ENCODE measurements at regions not wholly inside any gene's neighbourhood (a gene's known extent, or its start where the extent isn't known, plus 50 kb on each side); places are given as distances from the start of the nearest gene placed in this dataset.

DNA sequence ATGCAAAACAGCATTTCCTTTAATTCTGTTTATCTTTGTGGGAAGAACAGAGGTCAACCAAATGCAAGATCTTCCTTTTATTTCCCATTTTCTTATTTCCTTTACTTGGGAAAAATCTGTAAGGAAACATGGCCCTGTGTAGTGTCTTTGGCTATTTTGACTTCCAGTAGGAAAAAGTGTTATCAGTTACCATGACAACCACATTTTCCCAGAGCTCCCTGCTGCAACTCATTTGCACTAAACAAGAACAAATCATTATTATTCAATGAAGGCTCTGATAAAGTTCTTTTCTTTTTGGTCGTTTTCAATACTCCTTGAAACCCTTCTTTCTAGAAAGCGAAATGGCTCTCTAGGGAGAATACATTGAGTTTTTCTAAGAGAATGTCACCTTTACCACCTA lies 117.2 kb upstream of the DDX53 start:
- no peak overlapping the region for H3K4me3 ChIP-seq
- no peak overlapping the region for H3K27ac ChIP-seq
- TF ChIP-seq, protein P1, sequence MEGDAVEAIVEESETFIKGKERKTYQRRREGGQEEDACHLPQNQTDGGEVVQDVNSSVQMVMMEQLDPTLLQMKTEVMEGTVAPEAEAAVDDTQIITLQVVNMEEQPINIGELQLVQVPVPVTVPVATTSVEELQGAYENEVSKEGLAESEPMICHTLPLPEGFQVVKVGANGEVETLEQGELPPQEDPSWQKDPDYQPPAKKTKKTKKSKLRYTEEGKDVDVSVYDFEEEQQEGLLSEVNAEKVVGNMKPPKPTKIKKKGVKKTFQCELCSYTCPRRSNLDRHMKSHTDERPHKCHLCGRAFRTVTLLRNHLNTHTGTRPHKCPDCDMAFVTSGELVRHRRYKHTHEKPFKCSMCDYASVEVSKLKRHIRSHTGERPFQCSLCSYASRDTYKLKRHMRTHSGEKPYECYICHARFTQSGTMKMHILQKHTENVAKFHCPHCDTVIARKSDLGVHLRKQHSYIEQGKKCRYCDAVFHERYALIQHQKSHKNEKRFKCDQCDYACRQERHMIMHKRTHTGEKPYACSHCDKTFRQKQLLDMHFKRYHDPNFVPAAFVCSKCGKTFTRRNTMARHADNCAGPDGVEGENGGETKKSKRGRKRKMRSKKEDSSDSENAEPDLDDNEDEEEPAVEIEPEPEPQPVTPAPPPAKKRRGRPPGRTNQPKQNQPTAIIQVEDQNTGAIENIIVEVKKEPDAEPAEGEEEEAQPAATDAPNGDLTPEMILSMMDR (IDR thresholded peaks at IDR 0.05 in 4 of 5, conservative IDR thresholded peaks at IDR 0.05 in 1 of 5) = no peak
- no peak for TF ChIP-seq POLR2A (IDR thresholded peaks at IDR 0.05)
- intact Hi-C loops (cut with DNase I; ENCODE audit: low total_unique reads) (no loop called here), in situ Hi-C loops (cut with MboI; ENCODE audit: low sequenced_read_pairs in 4 of 4) (no loop called here)
- no peaks in the 10 kb centered on the region for H3K9me3 ChIP-seq
- H3K4me1 ChIP-seq = no peaks in the 10 kb centered on the region
- H3K36me3 ChIP-seq = no peaks in the 10 kb centered on the region
- no peaks in the 10 kb centered on the region for H3K27me3 ChIP-seq
- ATAC-seq (no peak), DNase-seq (no peak)

DNA sequence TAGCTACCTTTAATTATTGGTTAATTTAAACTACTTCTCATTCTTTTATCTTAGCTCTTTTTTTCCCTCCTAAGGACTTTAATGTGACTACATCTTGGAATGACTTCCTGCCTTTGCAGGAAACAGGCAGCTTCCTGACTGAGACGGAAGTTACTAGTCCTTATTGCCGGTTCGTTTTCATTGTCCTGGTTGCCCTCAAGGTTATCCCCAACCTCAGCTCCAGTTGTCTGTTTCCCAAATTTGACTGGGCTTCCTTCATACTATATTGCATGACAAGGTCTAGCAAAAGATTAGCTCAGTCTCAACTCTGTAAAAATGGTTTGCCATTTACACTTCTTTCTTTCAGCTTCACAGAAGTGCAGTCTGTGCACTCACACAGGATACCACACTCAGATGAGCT lies 109.9 kb upstream of the DDX53 start:
- H3K27ac ChIP-seq = no peak overlapping the region
- no peaks in the 10 kb centered on the region for H3K9me3 ChIP-seq
- in situ Hi-C loops (cut with MboI; ENCODE audit: low sequenced_read_pairs in 4 of 4) (no loop called here), intact Hi-C loops (cut with DNase I; ENCODE audit: low total_unique reads) (no loop called here)
- ATAC-seq (no peak), DNase-seq (no peak)
- no peaks in the 10 kb centered on the region for H3K36me3 ChIP-seq
- no peaks in the 10 kb centered on the region for H3K4me1 ChIP-seq
- no peaks in the 10 kb centered on the region for H3K27me3 ChIP-seq
- TF ChIP-seq, protein P1 (IDR thresholded peaks at IDR 0.05 in 4 of 5, conservative IDR thresholded peaks at IDR 0.05 in 1 of 5) = no peak
- no peak for TF ChIP-seq POLR2A (IDR thresholded peaks at IDR 0.05)
- H3K4me3 ChIP-seq = no peak overlapping the region

DNA sequence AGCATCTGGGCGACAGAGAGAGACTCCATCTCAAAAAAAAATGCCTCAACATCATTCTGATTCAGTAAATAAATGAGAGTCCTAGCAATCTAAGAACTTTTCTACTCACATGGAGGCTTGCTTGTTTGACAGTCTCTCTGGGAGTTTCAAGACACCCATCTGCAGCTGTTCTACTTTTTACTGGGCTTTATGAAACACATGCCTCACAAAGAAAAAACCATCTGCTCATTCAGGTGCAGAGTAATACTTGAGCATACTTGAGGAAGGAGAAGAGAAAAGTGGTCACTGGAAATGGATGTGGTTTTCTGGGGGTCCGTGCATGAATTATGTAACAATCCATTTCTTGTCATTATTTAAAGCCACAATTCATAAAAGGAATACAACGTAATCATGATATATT lies 87.1 kb upstream of the DDX53 start:
- H3K27me3 ChIP-seq = no peaks in the 10 kb centered on the region
- no peaks in the 10 kb centered on the region for H3K36me3 ChIP-seq
- H3K9me3 ChIP-seq = no peaks in the 10 kb centered on the region
- intact Hi-C loops (cut with DNase I; ENCODE audit: low total_unique reads) = no loop called here
- TF ChIP-seq POLR2A (IDR thresholded peaks at IDR 0.05) = no peak
- TF ChIP-seq, protein P1 (IDR thresholded peaks at IDR 0.05 in 4 of 5, conservative IDR thresholded peaks at IDR 0.05 in 1 of 5) = no peak
- no peak overlapping the region for H3K4me3 ChIP-seq
- DNase-seq (no peak), ATAC-seq (no peak)
- no peak overlapping the region for H3K27ac ChIP-seq
- in situ Hi-C loops (cut with MboI; ENCODE audit: low sequenced_read_pairs in 4 of 4) = no loop called here
- H3K4me1 ChIP-seq = no peaks in the 10 kb centered on the region

DNA sequence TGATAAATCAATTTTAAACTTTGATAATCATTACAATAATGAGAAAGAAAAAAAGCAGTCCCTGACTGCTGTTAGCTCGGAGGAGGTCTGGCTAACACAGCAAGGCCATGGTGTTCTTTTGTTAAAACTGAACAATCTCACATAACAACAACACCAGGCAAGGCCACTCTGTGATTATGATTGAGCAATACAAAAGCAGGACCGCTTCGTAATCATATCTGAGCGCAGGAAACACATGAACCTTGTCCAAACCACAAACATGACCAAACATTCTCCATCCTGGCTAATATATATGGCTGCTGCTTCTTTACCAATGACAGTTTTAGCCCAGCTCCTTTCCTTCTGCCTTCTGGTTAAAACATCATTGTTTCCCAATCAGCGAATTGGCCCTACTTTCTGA lies 76.8 kb upstream of the DDX53 start:
- DNase-seq = peak in 1 of 2 donors; percentile 9
- ATAC-seq = peak; percentile 64 to 65
- H3K9me3 ChIP-seq = no peaks in the 10 kb centered on the region
- intact Hi-C loops (cut with DNase I; ENCODE audit: low total_unique reads) = no loop called here
- no peak overlapping the region for H3K27ac ChIP-seq
- no peak for TF ChIP-seq POLR2A (IDR thresholded peaks at IDR 0.05)
- TF ChIP-seq, protein P1 (IDR thresholded peaks at IDR 0.05 in 4 of 5, conservative IDR thresholded peaks at IDR 0.05 in 1 of 5) = no peak
- H3K27me3 ChIP-seq = no peaks in the 10 kb centered on the region
- no peaks in the 10 kb centered on the region for H3K36me3 ChIP-seq
- H3K4me3 ChIP-seq = no peak overlapping the region
- H3K4me1 ChIP-seq = no peaks in the 10 kb centered on the region
- in situ Hi-C loops (cut with MboI; ENCODE audit: low sequenced_read_pairs in 4 of 4) = no loop called here

DNA sequence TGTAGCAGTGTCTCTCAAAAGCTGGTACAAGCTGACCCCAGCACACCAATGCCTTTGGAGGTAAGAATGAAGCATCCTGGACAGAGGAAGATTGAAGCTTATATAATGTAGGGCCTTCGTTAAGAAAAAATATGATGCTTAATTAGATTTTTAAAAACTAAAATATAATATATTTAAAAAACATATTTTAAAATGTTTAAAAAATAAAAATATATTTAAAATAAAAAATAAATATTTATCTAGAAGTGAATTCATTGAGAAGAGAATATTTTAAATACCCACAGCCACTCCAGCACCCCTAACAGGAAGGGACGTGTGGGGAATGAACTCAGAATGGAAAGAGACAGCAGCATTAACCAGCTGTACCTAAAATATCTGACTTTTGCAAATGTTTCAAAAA lies 65.1 kb upstream of the DDX53 start:
- Histone ChIP-seq H3K27me3 (no peaks in the 10 kb centered on the region), H3K36me3 (no peaks in the 10 kb centered on the region), H3K9me3 (no peaks in the 10 kb centered on the region), H3K4me1 (no peaks in the 10 kb centered on the region), H3K27ac (no peak overlapping the region), H3K4me3 (no peak overlapping the region)
- intact Hi-C loops (cut with DNase I; ENCODE audit: low total_unique reads) = no loop called here
- in situ Hi-C loops (cut with MboI; ENCODE audit: low sequenced_read_pairs in 4 of 4) = no loop called here
- no peak for TF ChIP-seq POLR2A (IDR thresholded peaks at IDR 0.05)
- TF ChIP-seq, protein P1 (IDR thresholded peaks at IDR 0.05 in 4 of 5, conservative IDR thresholded peaks at IDR 0.05 in 1 of 5) = no peak
- no peak for DNase-seq
- ATAC-seq = no peak

Measured in gastrocnemius medialis (tissue), 4 donors.